ENCODE measurements at regions not wholly inside any gene's neighbourhood (a gene's known extent, or its start where the extent isn't known, plus 50 kb on each side); places are given as distances from the start of the nearest gene placed in this dataset.
"Not testable (repeated sequence)": the region's sequence is repeated elsewhere in the genome, so short reads cannot be mapped to it uniquely, and the experiment has no call there.

- no peak for DNase-seq
Observed at GRCh38 chr18:78240101-78240500, 739.5 kb upstream of the SALL3 start.

- DNase-seq: no peak
Observed at GRCh38 chr18:78240627-78241252, 738.9 kb upstream of the SALL3 start.

GRCh38 chr18:78241535-78242253, 737.9 kb upstream of the SALL3 start:
- no peak for DNase-seq

- no peak for DNase-seq
Observed at GRCh38 chr18:78242254-78242643, 737.4 kb upstream of the SALL3 start.

GRCh38 chr18:78242806-78243205, 736.8 kb upstream of the SALL3 start:
- DNase-seq: no peak

GRCh38 chr18:78244779-78245178, 734.8 kb upstream of the SALL3 start:
- no peak for DNase-seq

- DNase-seq: no peak
Observed at GRCh38 chr18:78245451-78245850, 734.2 kb upstream of the SALL3 start.

GRCh38 chr18:78246050-78246449, 733.6 kb upstream of the SALL3 start:
- DNase-seq: no peak

GRCh38 chr18:78246588-78246987, 733.0 kb upstream of the SALL3 start:
- no peak for DNase-seq

GRCh38 chr18:78247615-78248289, 731.9 kb upstream of the SALL3 start:
- DNase-seq: no peak

GRCh38 chr18:78255013-78255412, 724.6 kb upstream of the SALL3 start:
- no peak for DNase-seq

- no peak for DNase-seq
Observed at GRCh38 chr18:78268226-78268988, 711.2 kb upstream of the SALL3 start.

- no peak for DNase-seq
Observed at GRCh38 chr18:78271790-78272189, 707.8 kb upstream of the SALL3 start.

- DNase-seq: no peak
Observed at GRCh38 chr18:78273876-78274275, 705.7 kb upstream of the SALL3 start.

GRCh38 chr18:78283425-78283824, 696.2 kb upstream of the SALL3 start:
- DNase-seq: not testable (repeated sequence)

GRCh38 chr18:78292618-78293380, 686.8 kb upstream of the SALL3 start:
- no peak for DNase-seq

GRCh38 chr18:78293540-78293939, 686.1 kb upstream of the SALL3 start:
- DNase-seq: no peak

- DNase-seq: no peak
Observed at GRCh38 chr18:78293940-78294541, 685.6 kb upstream of the SALL3 start.

GRCh38 chr18:78295262-78295661, 684.4 kb upstream of the SALL3 start:
- DNase-seq: no peak

- no peak for DNase-seq
Observed at GRCh38 chr18:78296166-78296565, 683.5 kb upstream of the SALL3 start.

GRCh38 chr18:78297048-78297447, 682.6 kb upstream of the SALL3 start:
- no peak for DNase-seq
